ENCODE measurements at regions not wholly inside any gene's neighbourhood (a gene's known extent, or its start where the extent isn't known, plus 50 kb on each side); places are given as distances from the start of the nearest gene placed in this dataset.

DNA sequence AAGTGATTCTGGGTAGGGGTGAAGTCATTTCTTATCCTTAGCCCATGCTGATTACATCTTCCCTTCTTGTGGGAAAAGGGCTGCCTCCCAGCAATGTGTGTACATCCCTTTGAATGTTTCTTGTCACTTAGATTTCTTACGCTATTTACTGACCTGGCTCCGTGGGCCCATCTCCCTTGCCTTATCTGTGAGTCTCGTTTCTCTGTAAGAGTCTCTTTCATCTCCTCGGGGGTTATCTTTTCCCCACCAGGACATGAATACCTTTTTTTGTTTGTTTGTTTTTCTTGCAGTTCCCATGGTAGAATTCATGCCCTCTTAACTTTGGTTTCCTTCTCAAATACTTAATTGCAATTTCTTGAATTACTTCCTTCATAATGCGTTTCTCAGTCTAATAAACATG lies 107.7 kb downstream of the BAMBI start:
- TF ChIP-seq, protein P1, sequence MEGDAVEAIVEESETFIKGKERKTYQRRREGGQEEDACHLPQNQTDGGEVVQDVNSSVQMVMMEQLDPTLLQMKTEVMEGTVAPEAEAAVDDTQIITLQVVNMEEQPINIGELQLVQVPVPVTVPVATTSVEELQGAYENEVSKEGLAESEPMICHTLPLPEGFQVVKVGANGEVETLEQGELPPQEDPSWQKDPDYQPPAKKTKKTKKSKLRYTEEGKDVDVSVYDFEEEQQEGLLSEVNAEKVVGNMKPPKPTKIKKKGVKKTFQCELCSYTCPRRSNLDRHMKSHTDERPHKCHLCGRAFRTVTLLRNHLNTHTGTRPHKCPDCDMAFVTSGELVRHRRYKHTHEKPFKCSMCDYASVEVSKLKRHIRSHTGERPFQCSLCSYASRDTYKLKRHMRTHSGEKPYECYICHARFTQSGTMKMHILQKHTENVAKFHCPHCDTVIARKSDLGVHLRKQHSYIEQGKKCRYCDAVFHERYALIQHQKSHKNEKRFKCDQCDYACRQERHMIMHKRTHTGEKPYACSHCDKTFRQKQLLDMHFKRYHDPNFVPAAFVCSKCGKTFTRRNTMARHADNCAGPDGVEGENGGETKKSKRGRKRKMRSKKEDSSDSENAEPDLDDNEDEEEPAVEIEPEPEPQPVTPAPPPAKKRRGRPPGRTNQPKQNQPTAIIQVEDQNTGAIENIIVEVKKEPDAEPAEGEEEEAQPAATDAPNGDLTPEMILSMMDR (conservative IDR thresholded peaks at IDR 0.05; ENCODE audit: low read depth, low read length), result no peak
- no peak for TF ChIP-seq EZH2 (IDR thresholded peaks at IDR 0.05; ENCODE audit: borderline replicate concordance, low read depth, low read length, poor library complexity, severe bottlenecking)

Data from A673 (cell line).